ENCODE measurements at regions not wholly inside any gene's neighbourhood (a gene's known extent, or its start where the extent isn't known, plus 50 kb on each side); places are given as distances from the start of the nearest gene placed in this dataset.
"Not testable (repeated sequence)": the region's sequence is repeated elsewhere in the genome, so short reads cannot be mapped to it uniquely, and the experiment has no call there.

- H3K9me3 ChIP-seq (ENCODE audit: control insufficient read depth in 2 of 2, insufficient read depth in 1 of 2, low read length in 1 of 2), result no peaks in the 10 kb centered on the region
- H3K4me1 ChIP-seq (ENCODE audit: control insufficient read depth in 2 of 2, insufficient read depth in 2 of 2, low read length in 2 of 2), result peaks cover 0 to 2% of the 10 kb centered on the region in 2 donors
- no peaks in the 10 kb centered on the region for H3K36me3 ChIP-seq (ENCODE audit: control insufficient read depth in 2 of 2, insufficient read depth in 2 of 2, low read length in 1 of 2)
- no peak for DNase-seq (ENCODE audit: low read depth in 6 of 9, low spot score in 9 of 9)
- no peak overlapping the region for H3K27ac ChIP-seq (ENCODE audit: low read depth in 1 of 2, low read length in 1 of 2)
- H3K4me3 ChIP-seq (ENCODE audit: low read length in 2 of 2), result no peak overlapping the region
- 92% methylated on average over 2 of the region's 2 CpGs for WGBS
- H3K27me3 ChIP-seq (ENCODE audit: control insufficient read depth in 2 of 2, insufficient read depth in 1 of 2, low read length in 1 of 2), result peaks cover 0 to 17% of the 10 kb centered on the region in 2 donors
Observed at GRCh38 chr22:22789233-22789921, 98.2 kb upstream of the IGLL5 start.

GRCh38 chr22:22789922-22790845 lies 97.4 kb upstream of the IGLL5 start:
- 99% methylated on average over 6 of the region's 6 CpGs for WGBS
- H3K4me1 ChIP-seq (ENCODE audit: control insufficient read depth in 2 of 2, insufficient read depth in 2 of 2, low read length in 2 of 2), result peaks cover 0 to 2% of the 10 kb centered on the region in 2 donors
- H3K27ac ChIP-seq (ENCODE audit: low read depth in 1 of 2, low read length in 1 of 2), result no peak overlapping the region
- DNase-seq (ENCODE audit: low read depth in 6 of 9, low spot score in 9 of 9), result no peak
- no peaks in the 10 kb centered on the region for H3K36me3 ChIP-seq (ENCODE audit: control insufficient read depth in 2 of 2, insufficient read depth in 2 of 2, low read length in 1 of 2)
- H3K4me3 ChIP-seq (ENCODE audit: low read length in 2 of 2), result no peak overlapping the region
- H3K27me3 ChIP-seq (ENCODE audit: control insufficient read depth in 2 of 2, insufficient read depth in 1 of 2, low read length in 1 of 2), result peaks cover 0 to 14% of the 10 kb centered on the region in 2 donors
- no peaks in the 10 kb centered on the region for H3K9me3 ChIP-seq (ENCODE audit: control insufficient read depth in 2 of 2, insufficient read depth in 1 of 2, low read length in 1 of 2)

GRCh38 chr22:22791438-22792181 lies 96.0 kb upstream of the IGLL5 start:
- DNase-seq (ENCODE audit: low read depth in 6 of 9, low spot score in 9 of 9), result no peak
- no peak overlapping the region for H3K27ac ChIP-seq (ENCODE audit: low read depth in 1 of 2, low read length in 1 of 2)
- 67% methylated on average over 10 of the region's 10 CpGs for WGBS

GRCh38 chr22:22792205-22792786 lies 95.3 kb upstream of the IGLL5 start:
- H3K4me3 ChIP-seq (ENCODE audit: low read length in 2 of 2); H3K36me3 ChIP-seq (ENCODE audit: control insufficient read depth in 2 of 2, insufficient read depth in 2 of 2, low read length in 1 of 2); H3K9me3 ChIP-seq (ENCODE audit: control insufficient read depth in 2 of 2, insufficient read depth in 1 of 2, low read length in 1 of 2); H3K27me3 ChIP-seq (ENCODE audit: control insufficient read depth in 2 of 2, insufficient read depth in 1 of 2, low read length in 1 of 2); H3K4me1 ChIP-seq (ENCODE audit: control insufficient read depth in 2 of 2, insufficient read depth in 2 of 2, low read length in 2 of 2); DNase-seq (ENCODE audit: low read depth in 6 of 9, low spot score in 9 of 9); H3K27ac ChIP-seq (ENCODE audit: low read depth in 1 of 2, low read length in 1 of 2): not testable (repeated sequence)
- WGBS, result 93% methylated on average over 4 of the region's 4 CpGs

More at GRCh38 chr22:22791438-22792181, 96.0 kb upstream of the IGLL5 start:
- Histone ChIP-seq H3K4me3 (ENCODE audit: low read length in 2 of 2) (no peak overlapping the region), H3K4me1 (ENCODE audit: control insufficient read depth in 2 of 2, insufficient read depth in 2 of 2, low read length in 2 of 2) (peaks cover 0 to 2% of the 10 kb centered on the region in 2 donors), H3K9me3 (ENCODE audit: control insufficient read depth in 2 of 2, insufficient read depth in 1 of 2, low read length in 1 of 2) (no peaks in the 10 kb centered on the region), H3K27me3 (ENCODE audit: control insufficient read depth in 2 of 2, insufficient read depth in 1 of 2, low read length in 1 of 2) (peaks cover 0 to 3% of the 10 kb centered on the region in 2 donors), H3K36me3 (ENCODE audit: control insufficient read depth in 2 of 2, insufficient read depth in 2 of 2, low read length in 1 of 2) (no peaks in the 10 kb centered on the region)

GRCh38 chr22:22795639-22796038 lies 92.0 kb upstream of the IGLL5 start:
- H3K9me3 ChIP-seq (ENCODE audit: control insufficient read depth in 2 of 2, insufficient read depth in 1 of 2, low read length in 1 of 2); H3K36me3 ChIP-seq (ENCODE audit: control insufficient read depth in 2 of 2, insufficient read depth in 2 of 2, low read length in 1 of 2); DNase-seq (ENCODE audit: low read depth in 6 of 9, low spot score in 9 of 9); H3K4me1 ChIP-seq (ENCODE audit: control insufficient read depth in 2 of 2, insufficient read depth in 2 of 2, low read length in 2 of 2); H3K27me3 ChIP-seq (ENCODE audit: control insufficient read depth in 2 of 2, insufficient read depth in 1 of 2, low read length in 1 of 2); H3K27ac ChIP-seq (ENCODE audit: low read depth in 1 of 2, low read length in 1 of 2); H3K4me3 ChIP-seq (ENCODE audit: low read length in 2 of 2): not testable (repeated sequence)
- WGBS, result 94% methylated on average over 2 of the region's 2 CpGs

- H3K4me1 ChIP-seq (ENCODE audit: control insufficient read depth in 2 of 2, insufficient read depth in 2 of 2, low read length in 2 of 2), result no peaks in the 10 kb centered on the region
- no peaks in the 10 kb centered on the region for H3K36me3 ChIP-seq (ENCODE audit: control insufficient read depth in 2 of 2, insufficient read depth in 2 of 2, low read length in 1 of 2)
- no peak overlapping the region for H3K27ac ChIP-seq (ENCODE audit: low read depth in 1 of 2, low read length in 1 of 2)
- H3K27me3 ChIP-seq (ENCODE audit: control insufficient read depth in 2 of 2, insufficient read depth in 1 of 2, low read length in 1 of 2), result peaks cover 0 to 9% of the 10 kb centered on the region in 2 donors
- H3K9me3 ChIP-seq (ENCODE audit: control insufficient read depth in 2 of 2, insufficient read depth in 1 of 2, low read length in 1 of 2), result no peaks in the 10 kb centered on the region
- no peak for DNase-seq (ENCODE audit: low read depth in 6 of 9, low spot score in 9 of 9)
- no peak overlapping the region for H3K4me3 ChIP-seq (ENCODE audit: low read length in 2 of 2)
- WGBS, result 75% methylated on average over 2 of the region's 2 CpGs
Observed at GRCh38 chr22:22796724-22797123, 90.9 kb upstream of the IGLL5 start.

GRCh38 chr22:22798232-22798616 lies 89.4 kb upstream of the IGLL5 start:
- WGBS, result 74% methylated on average over 3 of the region's 3 CpGs

GRCh38 chr22:22798716-22799115 lies 88.9 kb upstream of the IGLL5 start:
- WGBS, result 95% methylated on average over 1 of the region's 1 CpG
- no peak for DNase-seq (ENCODE audit: low read depth in 6 of 9, low spot score in 9 of 9)
- H3K36me3 ChIP-seq (ENCODE audit: control insufficient read depth in 2 of 2, insufficient read depth in 2 of 2, low read length in 1 of 2), result no peaks in the 10 kb centered on the region

More at GRCh38 chr22:22798232-22798616, 89.4 kb upstream of the IGLL5 start:
- Histone ChIP-seq H3K4me1 (ENCODE audit: control insufficient read depth in 2 of 2, insufficient read depth in 2 of 2, low read length in 2 of 2) (peaks cover 0 to 5% of the 10 kb centered on the region in 2 donors), H3K4me3 (ENCODE audit: low read length in 2 of 2) (no peak overlapping the region), H3K27me3 (ENCODE audit: control insufficient read depth in 2 of 2, insufficient read depth in 1 of 2, low read length in 1 of 2) (peaks cover 0 to 12% of the 10 kb centered on the region in 2 donors), H3K9me3 (ENCODE audit: control insufficient read depth in 2 of 2, insufficient read depth in 1 of 2, low read length in 1 of 2) (no peaks in the 10 kb centered on the region), H3K27ac (ENCODE audit: low read depth in 1 of 2, low read length in 1 of 2) (no peak overlapping the region), H3K36me3 (ENCODE audit: control insufficient read depth in 2 of 2, insufficient read depth in 2 of 2, low read length in 1 of 2) (no peaks in the 10 kb centered on the region)
- DNase-seq (ENCODE audit: low read depth in 6 of 9, low spot score in 9 of 9), result no peak

More at GRCh38 chr22:22798716-22799115, 88.9 kb upstream of the IGLL5 start:
- no peak overlapping the region for H3K4me3 ChIP-seq (ENCODE audit: low read length in 2 of 2)
- H3K9me3 ChIP-seq (ENCODE audit: control insufficient read depth in 2 of 2, insufficient read depth in 1 of 2, low read length in 1 of 2), result no peaks in the 10 kb centered on the region
- no peak overlapping the region for H3K27ac ChIP-seq (ENCODE audit: low read depth in 1 of 2, low read length in 1 of 2)
- peaks cover 0 to 5% of the 10 kb centered on the region in 2 donors for H3K4me1 ChIP-seq (ENCODE audit: control insufficient read depth in 2 of 2, insufficient read depth in 2 of 2, low read length in 2 of 2)
- peaks cover 0 to 12% of the 10 kb centered on the region in 2 donors for H3K27me3 ChIP-seq (ENCODE audit: control insufficient read depth in 2 of 2, insufficient read depth in 1 of 2, low read length in 1 of 2)

All from thymus (tissue), 11 donors.